ENCODE measurements at regions not wholly inside any gene's neighbourhood (a gene's known extent, or its start where the extent isn't known, plus 50 kb on each side); places are given as distances from the start of the nearest gene placed in this dataset.
A peak's percentile ranks its signal among the peaks of the same experiment; 100 is the strongest.

- DNase-seq (ENCODE audit: low read depth), result no peak
- no peak overlapping the region for H3K4me3 ChIP-seq (ENCODE audit: low read length)
- TF ChIP-seq CTCF (IDR thresholded peaks at IDR 0.05; ENCODE audit: insufficient read depth, low read depth, low read length, missing control alignments), result no peak
Measured at GRCh38 chr12:127078577-127079350, 1188.2 kb upstream of the TMEM132C start.

- H3K4me3 ChIP-seq (ENCODE audit: low read length), result no peak overlapping the region
- TF ChIP-seq CTCF (IDR thresholded peaks at IDR 0.05; ENCODE audit: insufficient read depth, low read depth, low read length, missing control alignments), result no peak
- DNase-seq (ENCODE audit: low read depth), result no peak
Measured at GRCh38 chr12:127079636-127080035, 1187.3 kb upstream of the TMEM132C start.

- DNase-seq (ENCODE audit: low read depth), result no peak
- TF ChIP-seq CTCF (IDR thresholded peaks at IDR 0.05; ENCODE audit: insufficient read depth, low read depth, low read length, missing control alignments), result no peak
- no peak overlapping the region for H3K4me3 ChIP-seq (ENCODE audit: low read length)
Measured at GRCh38 chr12:127081058-127081457, 1185.9 kb upstream of the TMEM132C start.

GRCh38 chr12:127083008-127083949 is 1183.7 kb upstream of the TMEM132C start:
- no peak for TF ChIP-seq CTCF (IDR thresholded peaks at IDR 0.05; ENCODE audit: insufficient read depth, low read depth, low read length, missing control alignments)
- H3K4me3 ChIP-seq (ENCODE audit: low read length), result peak overlapping the region; percentile 30
- DNase-seq (ENCODE audit: low read depth), result peak; percentile 82

- no peak for DNase-seq (ENCODE audit: low read depth)
- no peak overlapping the region for H3K4me3 ChIP-seq (ENCODE audit: low read length)
Measured at GRCh38 chr12:127101076-127101475, 1165.9 kb upstream of the TMEM132C start.

GRCh38 chr12:127106041-127106440 is 1160.9 kb upstream of the TMEM132C start:
- H3K4me3 ChIP-seq (ENCODE audit: low read length), result no peak overlapping the region
- DNase-seq (ENCODE audit: low read depth), result no peak
- no peak for TF ChIP-seq CTCF (IDR thresholded peaks at IDR 0.05; ENCODE audit: insufficient read depth, low read depth, low read length, missing control alignments)

More at GRCh38 chr12:127101076-127101475, 1165.9 kb upstream of the TMEM132C start:
- no peak for TF ChIP-seq CTCF (IDR thresholded peaks at IDR 0.05; ENCODE audit: insufficient read depth, low read depth, low read length, missing control alignments)

All from epithelial cell of esophagus (primary cell).